ENCODE measurements at regions not wholly inside any gene's neighbourhood (a gene's known extent, or its start where the extent isn't known, plus 50 kb on each side); places are given as distances from the start of the nearest gene placed in this dataset.

GRCh38 chr7:47197486-47197885 lies 384.4 kb downstream of the TNS3 start:
- TF ChIP-seq POLR2AphosphoS5 (IDR thresholded peaks at IDR 0.05; ENCODE audit: low read depth) (no peak), CTCF (conservative IDR thresholded peaks at IDR 0.05; ENCODE audit: low read depth in 2 of 2) (no peak), STAT1 (IDR thresholded peaks at IDR 0.05; ENCODE audit: unreplicated experiment) (no peak), EZH2 (IDR thresholded peaks at IDR 0.05; ENCODE audit: low read depth, unreplicated experiment) (no peak), EZH2phosphoT487 (IDR thresholded peaks at IDR 0.05; ENCODE audit: unreplicated experiment) (no peak), ZNF114 (CRISPR knock-in tag; IDR thresholded peaks at IDR 0.05) (no peak), NANOG (IDR thresholded peaks at IDR 0.05; ENCODE audit: borderline replicate concordance) (no peak), CREB1 (CRISPR knock-in tag; IDR thresholded peaks at IDR 0.05; ENCODE audit: low read depth) (no peak), ETS1 (IDR thresholded peaks at IDR 0.05) (no peak), JUNB (IDR thresholded peaks at IDR 0.05; ENCODE audit: unreplicated experiment) (no peak), ZNF331 (CRISPR knock-in tag; IDR thresholded peaks at IDR 0.05; ENCODE audit: low read depth) (no peak), ZNF462 (CRISPR knock-in tag; IDR thresholded peaks at IDR 0.05) (no peak)
- TF ChIP-seq, protein P1, sequence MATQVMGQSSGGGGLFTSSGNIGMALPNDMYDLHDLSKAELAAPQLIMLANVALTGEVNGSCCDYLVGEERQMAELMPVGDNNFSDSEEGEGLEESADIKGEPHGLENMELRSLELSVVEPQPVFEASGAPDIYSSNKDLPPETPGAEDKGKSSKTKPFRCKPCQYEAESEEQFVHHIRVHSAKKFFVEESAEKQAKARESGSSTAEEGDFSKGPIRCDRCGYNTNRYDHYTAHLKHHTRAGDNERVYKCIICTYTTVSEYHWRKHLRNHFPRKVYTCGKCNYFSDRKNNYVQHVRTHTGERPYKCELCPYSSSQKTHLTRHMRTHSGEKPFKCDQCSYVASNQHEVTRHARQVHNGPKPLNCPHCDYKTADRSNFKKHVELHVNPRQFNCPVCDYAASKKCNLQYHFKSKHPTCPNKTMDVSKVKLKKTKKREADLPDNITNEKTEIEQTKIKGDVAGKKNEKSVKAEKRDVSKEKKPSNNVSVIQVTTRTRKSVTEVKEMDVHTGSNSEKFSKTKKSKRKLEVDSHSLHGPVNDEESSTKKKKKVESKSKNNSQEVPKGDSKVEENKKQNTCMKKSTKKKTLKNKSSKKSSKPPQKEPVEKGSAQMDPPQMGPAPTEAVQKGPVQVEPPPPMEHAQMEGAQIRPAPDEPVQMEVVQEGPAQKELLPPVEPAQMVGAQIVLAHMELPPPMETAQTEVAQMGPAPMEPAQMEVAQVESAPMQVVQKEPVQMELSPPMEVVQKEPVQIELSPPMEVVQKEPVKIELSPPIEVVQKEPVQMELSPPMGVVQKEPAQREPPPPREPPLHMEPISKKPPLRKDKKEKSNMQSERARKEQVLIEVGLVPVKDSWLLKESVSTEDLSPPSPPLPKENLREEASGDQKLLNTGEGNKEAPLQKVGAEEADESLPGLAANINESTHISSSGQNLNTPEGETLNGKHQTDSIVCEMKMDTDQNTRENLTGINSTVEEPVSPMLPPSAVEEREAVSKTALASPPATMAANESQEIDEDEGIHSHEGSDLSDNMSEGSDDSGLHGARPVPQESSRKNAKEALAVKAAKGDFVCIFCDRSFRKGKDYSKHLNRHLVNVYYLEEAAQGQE (IDR thresholded peaks at IDR 0.05; ENCODE audit: unreplicated experiment) = no peak
